Transverse colon (tissue), 4 donors: ENCODE measurements at regions not wholly inside any gene's neighbourhood (a gene's known extent, or its start where the extent isn't known, plus 50 kb on each side); places are given as distances from the start of the nearest gene placed in this dataset.

Experiments used
- EP300 ChIP-seq: sonication (generic); formaldehyde crosslinking; IDR thresholded peaks from one replicate; pipeline ENCODE4 v1.6.1; 2017; ENCODE audit warnings: antibody characterized with exemption, low read depth
- POLR2A ChIP-seq: fragments of 450-650 bp; IDR thresholded peaks from one replicate; pipeline ENCODE4 v1.6.1; 2016; ENCODE audit warnings: antibody characterized with exemption, mild to moderate bottlenecking, moderate library complexity
- POLR2AphosphoS5 ChIP-seq, 3 donors: sonication (generic); formaldehyde crosslinking; IDR thresholded peaks; one replicate each; pipeline ENCODE4 v1.6.1; 2016; ENCODE audit warnings: antibody characterized with exemption in 3 of 3
- TF ChIP-seq, protein P1 (sequence below), 5 experiments: fragments of 200-600 bp in 3 of 5; fragments of 450-650 bp in 2 of 5; sonication (generic) in 3 of 5; IDR thresholded peaks; 1 replicate in 2 of 5; 2 replicates in 3 of 5; pipeline ENCODE4 v1.5.1; 2016 to 2017; ENCODE audit warnings: antibody characterized with exemption in 5 of 5, inconsistent platforms in 3 of 5, mild to moderate bottlenecking in 2 of 5, moderate library complexity in 1 of 5

DNA sequence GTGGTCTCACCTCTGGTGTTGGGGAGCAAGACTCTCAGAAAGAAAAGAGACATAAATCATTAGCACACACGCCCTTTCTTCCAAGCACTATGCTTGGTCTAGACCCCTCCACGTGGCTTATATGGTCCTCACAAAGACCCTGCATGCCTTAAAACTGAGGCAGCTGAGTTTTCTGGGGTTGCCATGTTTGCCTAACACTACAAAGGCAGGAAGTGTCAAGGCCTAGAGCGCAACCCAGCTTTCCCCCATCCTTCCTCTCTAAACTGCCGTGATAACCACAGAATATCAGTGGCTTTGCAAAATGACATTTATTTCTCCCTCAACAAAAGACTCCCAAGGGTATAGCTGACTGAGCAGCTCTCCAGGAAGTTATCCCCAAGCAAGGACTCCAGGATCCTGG is 146.5 kb upstream of the TOP1 start:
- TF ChIP-seq, protein P1, sequence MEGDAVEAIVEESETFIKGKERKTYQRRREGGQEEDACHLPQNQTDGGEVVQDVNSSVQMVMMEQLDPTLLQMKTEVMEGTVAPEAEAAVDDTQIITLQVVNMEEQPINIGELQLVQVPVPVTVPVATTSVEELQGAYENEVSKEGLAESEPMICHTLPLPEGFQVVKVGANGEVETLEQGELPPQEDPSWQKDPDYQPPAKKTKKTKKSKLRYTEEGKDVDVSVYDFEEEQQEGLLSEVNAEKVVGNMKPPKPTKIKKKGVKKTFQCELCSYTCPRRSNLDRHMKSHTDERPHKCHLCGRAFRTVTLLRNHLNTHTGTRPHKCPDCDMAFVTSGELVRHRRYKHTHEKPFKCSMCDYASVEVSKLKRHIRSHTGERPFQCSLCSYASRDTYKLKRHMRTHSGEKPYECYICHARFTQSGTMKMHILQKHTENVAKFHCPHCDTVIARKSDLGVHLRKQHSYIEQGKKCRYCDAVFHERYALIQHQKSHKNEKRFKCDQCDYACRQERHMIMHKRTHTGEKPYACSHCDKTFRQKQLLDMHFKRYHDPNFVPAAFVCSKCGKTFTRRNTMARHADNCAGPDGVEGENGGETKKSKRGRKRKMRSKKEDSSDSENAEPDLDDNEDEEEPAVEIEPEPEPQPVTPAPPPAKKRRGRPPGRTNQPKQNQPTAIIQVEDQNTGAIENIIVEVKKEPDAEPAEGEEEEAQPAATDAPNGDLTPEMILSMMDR (IDR thresholded peaks at IDR 0.05): no peak
- TF ChIP-seq POLR2A (no peak), EP300 (no peak), POLR2AphosphoS5 (IDR thresholded peaks at IDR 0.05) (no peak)
